Gastroesophageal sphincter (tissue), 4 donors: ENCODE measurements at regions not wholly inside any gene's neighbourhood (a gene's known extent, or its start where the extent isn't known, plus 50 kb on each side); places are given as distances from the start of the nearest gene placed in this dataset.
"Not testable (repeated sequence)": the region's sequence is repeated elsewhere in the genome, so short reads cannot be mapped to it uniquely, and the experiment has no call there.

Source experiments
- ATAC-seq: fragments of 150-250 bp; one replicate; pipeline ENCODE4 v1.9.1; 2016; ENCODE audit warnings: mild to moderate bottlenecking, moderate library complexity
- H3K27ac ChIP-seq, 4 donors: fragments of 200-600 bp; sonication (generic) in 3 of 4; 1 replicate in 3 of 4; 2 replicates in 1 of 4; pipeline ENCODE4 v1.5.1; 2016 to 2019
- H3K27me3 ChIP-seq: fragments of 200-600 bp; sonication (generic); one replicate; pipeline ENCODE4 v1.5.1; 2019
- H3K36me3 ChIP-seq, 2 donors: fragments of 200-600 bp; sonication (generic); one replicate each; pipeline ENCODE4 v1.5.1; 2019; ENCODE audit warnings: control low read depth in 1 of 2
- H3K4me1 ChIP-seq, 3 donors: fragments of 200-600 bp; sonication (generic); 1 replicate in 2 of 3; 2 replicates in 1 of 3; pipeline ENCODE4 v1.5.1; 2016 to 2019; ENCODE audit warnings: control low read depth in 2 of 3
- H3K4me3 ChIP-seq, 2 donors: fragments of 200-600 bp; sonication (generic); one replicate each; pipeline ENCODE4 v1.5.1; 2019; ENCODE audit warnings: mild to moderate bottlenecking in 1 of 2, moderate library complexity in 1 of 2
- H3K9me3 ChIP-seq, 3 donors: fragments of 200-600 bp; sonication (generic); one replicate each; pipeline ENCODE4 v1.5.1; 2017 to 2019; ENCODE audit warnings: control low read depth in 2 of 3
- CTCF ChIP-seq, 4 experiments: fragments of 200-600 bp in 2 of 4; fragments of 450-650 bp in 2 of 4; sonication (generic) in 1 of 4; IDR thresholded peaks; one replicate each; pipeline ENCODE4 v1.5.1; 2017 to 2019; ENCODE audit warnings: antibody characterized with exemption in 4 of 4, mild to moderate bottlenecking in 2 of 4, moderate library complexity in 2 of 4
- EP300 ChIP-seq: sonication (generic); formaldehyde crosslinking; IDR thresholded peaks from one replicate; pipeline ENCODE4 v1.6.1; 2017; ENCODE audit warnings: antibody characterized with exemption, mild to moderate bottlenecking
- POLR2A ChIP-seq, 2 donors: fragments of 450-650 bp; IDR thresholded peaks; one replicate each; pipeline ENCODE4 v1.6.1; 2017; ENCODE audit warnings: antibody characterized with exemption in 2 of 2, mild to moderate bottlenecking in 2 of 2, moderate library complexity in 1 of 2
- POLR2AphosphoS5 ChIP-seq: sonication (generic); formaldehyde crosslinking; IDR thresholded peaks from one replicate; pipeline ENCODE4 v1.6.1; 2017; ENCODE audit warnings: antibody characterized with exemption
- WGBS, 2 donors: methylation state at CpG; one replicate each; pipeline ENCODE4 v1.1.5; 2018; ENCODE audit warnings: low coverage in 1 of 2; 5-methylcytosine and 5-hydroxymethylcytosine counted together

GRCh38 chr15:100769975-100770340 is 109.7 kb upstream of the ALDH1A3 start:
- WGBS, 2 donors: no CpG with 5 or more reads among the region's 4 CpGs
- no peak overlapping the region for H3K27ac ChIP-seq

GRCh38 chr15:100770661-100771584 is 108.7 kb upstream of the ALDH1A3 start:
- H3K4me3 ChIP-seq: no peak overlapping the region
- H3K36me3 ChIP-seq: no peaks in the 10 kb centered on the region
- H3K27ac ChIP-seq: no peak overlapping the region
- no peaks in the 10 kb centered on the region for H3K4me1 ChIP-seq
- no peaks in the 10 kb centered on the region for H3K9me3 ChIP-seq
- H3K27me3 ChIP-seq: peaks cover 4% of the 10 kb centered on the region
- WGBS, 2 donors: 35 to 50% methylated on average over 4 to 5 of the region's 12 CpGs
- TF ChIP-seq POLR2A (IDR thresholded peaks at IDR 0.05): no peak
- no peak for TF ChIP-seq POLR2AphosphoS5
- TF ChIP-seq CTCF (IDR thresholded peaks at IDR 0.05): no peak
- no peak for TF ChIP-seq EP300
- ATAC-seq: no peak

More at GRCh38 chr15:100769975-100770340, 109.7 kb upstream of the ALDH1A3 start:
- H3K9me3 ChIP-seq: no peaks in the 10 kb centered on the region
- H3K36me3 ChIP-seq: no peaks in the 10 kb centered on the region
- H3K4me3 ChIP-seq: no peak overlapping the region
- H3K4me1 ChIP-seq: no peaks in the 10 kb centered on the region
- TF ChIP-seq POLR2A (IDR thresholded peaks at IDR 0.05) (no peak), POLR2AphosphoS5 (no peak)
- no peak for ATAC-seq
- H3K27me3 ChIP-seq: peaks cover 4% of the 10 kb centered on the region

GRCh38 chr15:100771746-100772145 is 107.9 kb upstream of the ALDH1A3 start:
- no peaks in the 10 kb centered on the region for H3K4me1 ChIP-seq
- no peak overlapping the region for H3K4me3 ChIP-seq
- H3K27me3 ChIP-seq: peaks cover 4% of the 10 kb centered on the region
- ATAC-seq: no peak
- H3K36me3 ChIP-seq: no peaks in the 10 kb centered on the region
- H3K9me3 ChIP-seq: no peaks in the 10 kb centered on the region
- H3K27ac ChIP-seq: no peak overlapping the region
- 70 to 79% methylated on average over 2 to 3 of the region's 4 CpGs for WGBS, 2 donors
- TF ChIP-seq CTCF (IDR thresholded peaks at IDR 0.05): no peak
- TF ChIP-seq POLR2AphosphoS5: no peak
- no peak for TF ChIP-seq EP300
- TF ChIP-seq POLR2A (IDR thresholded peaks at IDR 0.05): no peak

- no peak for TF ChIP-seq CTCF (IDR thresholded peaks at IDR 0.05)
- TF ChIP-seq POLR2A (IDR thresholded peaks at IDR 0.05): no peak
- no peak for TF ChIP-seq EP300
- no peak for TF ChIP-seq POLR2AphosphoS5
- Histone ChIP-seq H3K27ac (no peak overlapping the region), H3K4me1 (no peaks in the 10 kb centered on the region), H3K4me3 (no peak overlapping the region), H3K27me3 (peaks cover 4% of the 10 kb centered on the region), H3K36me3 (no peaks in the 10 kb centered on the region), H3K9me3 (no peaks in the 10 kb centered on the region)
- no peak for ATAC-seq
- 78 to 100% methylated on average over 1 to 4 of the region's 6 CpGs for WGBS, 2 donors
Measured at GRCh38 chr15:100772478-100772877, 107.2 kb upstream of the ALDH1A3 start.

GRCh38 chr15:100772892-100773520 is 106.6 kb upstream of the ALDH1A3 start:
- 78 to 86% methylated on average over 7 to 9 of the region's 9 CpGs for WGBS, 2 donors
- H3K9me3 ChIP-seq: no peaks in the 10 kb centered on the region
- no peak for TF ChIP-seq EP300
- TF ChIP-seq POLR2A (IDR thresholded peaks at IDR 0.05): no peak
- no peak for TF ChIP-seq CTCF (IDR thresholded peaks at IDR 0.05)
- no peak for TF ChIP-seq POLR2AphosphoS5
- no peak overlapping the region for H3K27ac ChIP-seq
- no peak for ATAC-seq
- H3K36me3 ChIP-seq: no peaks in the 10 kb centered on the region
- H3K4me1 ChIP-seq: no peaks in the 10 kb centered on the region
- H3K4me3 ChIP-seq: no peak overlapping the region
- peaks cover 4% of the 10 kb centered on the region for H3K27me3 ChIP-seq

GRCh38 chr15:100774044-100774443 is 105.6 kb upstream of the ALDH1A3 start:
- not testable (repeated sequence) for ATAC-seq, H3K27ac ChIP-seq, H3K4me1 ChIP-seq, H3K27me3 ChIP-seq, H3K36me3 ChIP-seq, H3K9me3 ChIP-seq, H3K4me3 ChIP-seq
- no CpG with 5 or more reads among the region's 28 CpGs for WGBS, 2 donors
